Breast epithelium (tissue), 3 donors: ENCODE measurements at regions not wholly inside any gene's neighbourhood (a gene's known extent, or its start where the extent isn't known, plus 50 kb on each side); places are given as distances from the start of the nearest gene placed in this dataset.
"Not testable (repeated sequence)": the region's sequence is repeated elsewhere in the genome, so short reads cannot be mapped to it uniquely, and the experiment has no call there.

Source experiments
- CTCF ChIP-seq, 3 donors: fragments of 450-650 bp; IDR thresholded peaks; one replicate each; pipeline ENCODE4 v1.5.1; 2016 to 2017; ENCODE audit warnings: antibody characterized with exemption in 3 of 3, mild to moderate bottlenecking in 3 of 3, moderate library complexity in 3 of 3
- POLR2AphosphoS5 ChIP-seq, 3 donors: sonication (generic); formaldehyde crosslinking; IDR thresholded peaks; one replicate each; pipeline ENCODE4 v1.6.1; 2017; ENCODE audit warnings: antibody characterized with exemption in 3 of 3

GRCh38 chr15:20311014-20311680 is 230.5 kb downstream of the GOLGA6L6 start:
- not testable (repeated sequence) for TF ChIP-seq CTCF, POLR2AphosphoS5 (IDR thresholded peaks at IDR 0.05)
